Neural progenitor cell (in vitro differentiated cells): ENCODE measurements at regions not wholly inside any gene's neighbourhood (a gene's known extent, or its start where the extent isn't known, plus 50 kb on each side); places are given as distances from the start of the nearest gene placed in this dataset.

ENCODE experiments used
- EZH2 ChIP-seq: fragments of 200-600 bp; sonication (generic); IDR thresholded peaks from 2 replicates; pipeline ENCODE4 v1.6.1; 2017; ENCODE audit warnings: antibody characterized with exemption, mild to moderate bottlenecking, moderate library complexity
- TF ChIP-seq, protein P1 (sequence below): fragments of 200-600 bp; sonication (generic); IDR thresholded peaks from 2 replicates; pipeline ENCODE4 v1.5.1; 2017; ENCODE audit warnings: antibody characterized with exemption, mild to moderate bottlenecking

DNA sequence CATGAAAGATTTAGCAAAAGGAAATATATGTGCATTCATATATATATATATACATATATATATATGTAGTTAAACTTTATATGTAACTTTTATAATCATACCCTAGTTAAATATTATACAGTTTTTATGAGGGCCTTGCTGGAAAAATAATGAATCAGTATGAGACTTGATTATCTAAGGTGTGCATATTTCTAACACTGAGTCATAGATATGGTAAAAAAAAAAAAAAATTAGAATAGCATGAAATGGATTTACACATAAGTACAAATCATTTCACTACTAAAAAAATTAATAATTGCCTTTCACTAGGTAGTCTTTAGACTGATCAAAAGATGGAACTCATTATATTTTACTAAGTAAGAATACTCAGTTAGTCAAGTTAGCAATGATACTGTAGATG lies 51.3 kb upstream of the DST start:
- TF ChIP-seq, protein P1, sequence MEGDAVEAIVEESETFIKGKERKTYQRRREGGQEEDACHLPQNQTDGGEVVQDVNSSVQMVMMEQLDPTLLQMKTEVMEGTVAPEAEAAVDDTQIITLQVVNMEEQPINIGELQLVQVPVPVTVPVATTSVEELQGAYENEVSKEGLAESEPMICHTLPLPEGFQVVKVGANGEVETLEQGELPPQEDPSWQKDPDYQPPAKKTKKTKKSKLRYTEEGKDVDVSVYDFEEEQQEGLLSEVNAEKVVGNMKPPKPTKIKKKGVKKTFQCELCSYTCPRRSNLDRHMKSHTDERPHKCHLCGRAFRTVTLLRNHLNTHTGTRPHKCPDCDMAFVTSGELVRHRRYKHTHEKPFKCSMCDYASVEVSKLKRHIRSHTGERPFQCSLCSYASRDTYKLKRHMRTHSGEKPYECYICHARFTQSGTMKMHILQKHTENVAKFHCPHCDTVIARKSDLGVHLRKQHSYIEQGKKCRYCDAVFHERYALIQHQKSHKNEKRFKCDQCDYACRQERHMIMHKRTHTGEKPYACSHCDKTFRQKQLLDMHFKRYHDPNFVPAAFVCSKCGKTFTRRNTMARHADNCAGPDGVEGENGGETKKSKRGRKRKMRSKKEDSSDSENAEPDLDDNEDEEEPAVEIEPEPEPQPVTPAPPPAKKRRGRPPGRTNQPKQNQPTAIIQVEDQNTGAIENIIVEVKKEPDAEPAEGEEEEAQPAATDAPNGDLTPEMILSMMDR: no peak
- TF ChIP-seq EZH2: no peak
